GM23338 (cell line): ENCODE measurements at regions not wholly inside any gene's neighbourhood (a gene's known extent, or its start where the extent isn't known, plus 50 kb on each side); places are given as distances from the start of the nearest gene placed in this dataset.

Experiments
- ATAC-seq: fragments of 200-7000 bp; cut with Tn5 transposase; 3 replicates; pipeline ENCODE4 v1.9.1; 2020
- DNase-seq: peaks from one replicate; pipeline ENCODE4 v3.0.0-alpha.2; 2015; ENCODE audit warnings: low spot score
- H2AFZ ChIP-seq: fragments of 200-600 bp; sonication (generic); 2 replicates; pipeline ENCODE4 v1.8.0; 2016; ENCODE audit warnings: antibody characterized with exemption, mild to moderate bottlenecking, moderate library complexity
- H3F3A ChIP-seq: fragments of 200-600 bp; sonication (generic); replicated peaks from 2 replicates; pipeline ENCODE4 v1.8.0; 2017; ENCODE audit warnings: antibody characterized with exemption, mixed run types, low read depth
- H3K27ac ChIP-seq: fragments of 200-600 bp; sonication (generic); 2 replicates; pipeline ENCODE4 v1.6.1; 2016; ENCODE audit warnings: low read depth
- H3K27me3 ChIP-seq: fragments of 200-600 bp; sonication (generic); 2 replicates; pipeline ENCODE4 v1.8.0; 2016; ENCODE audit warnings: mild to moderate bottlenecking, mixed run types, moderate library complexity; ENCODE audit not compliant: insufficient read depth
- H3K36me3 ChIP-seq: fragments of 200-600 bp; sonication (generic); 2 replicates; pipeline ENCODE4 v1.8.0; 2016; ENCODE audit warnings: mild to moderate bottlenecking; ENCODE audit not compliant: insufficient read depth
- H3K4me1 ChIP-seq: fragments of 200-600 bp; sonication (generic); 2 replicates; pipeline ENCODE4 v1.8.0; 2016; ENCODE audit warnings: mild to moderate bottlenecking, moderate library complexity; ENCODE audit not compliant: insufficient read depth
- H3K4me2 ChIP-seq: fragments of 200-600 bp; sonication (generic); 2 replicates; pipeline ENCODE4 v1.7.1; 2017; ENCODE audit warnings: mixed run types
- H3K4me3 ChIP-seq: fragments of 200-600 bp; sonication (generic); 2 replicates; pipeline ENCODE4 v1.6.1; 2016; ENCODE audit warnings: mixed run types
- H3K79me2 ChIP-seq: fragments of 200-600 bp; sonication (generic); replicated peaks from 2 replicates; pipeline ENCODE4 v1.8.0; 2017; ENCODE audit warnings: mild to moderate bottlenecking; ENCODE audit not compliant: insufficient read depth
- H3K9me2 ChIP-seq: fragments of 200-600 bp; sonication (generic); 2 replicates; pipeline ENCODE4 v1.8.0; 2017; ENCODE audit not compliant: insufficient read depth
- H4K20me1 ChIP-seq: fragments of 200-600 bp; sonication (generic); replicated peaks from 2 replicates; pipeline ENCODE4 v1.8.0; 2017; ENCODE audit warnings: mild to moderate bottlenecking; ENCODE audit not compliant: insufficient read depth
- H3K27ac Mint-ChIP-seq: 2 replicates; pipeline ENCODE4 v1.8.0; 2020; ENCODE audit warnings: inconsistent platforms, mild to moderate bottlenecking, moderate library complexity, mixed read lengths
- H3K27me3 Mint-ChIP-seq: 3 replicates; pipeline ENCODE4 v1.8.0; 2022; ENCODE audit warnings: low read depth, mild to moderate bottlenecking, moderate library complexity, mixed read lengths, inconsistent platforms; ENCODE audit not compliant: insufficient read depth, poor library complexity
- H3K36me3 Mint-ChIP-seq: 3 replicates; pipeline ENCODE4 v1.8.0; 2021; ENCODE audit warnings: low read depth, mild to moderate bottlenecking, inconsistent platforms, moderate library complexity, mixed read lengths
- H3K4me1 Mint-ChIP-seq: 3 replicates; pipeline ENCODE4 v1.8.0; 2020; ENCODE audit warnings: mild to moderate bottlenecking, inconsistent platforms, mixed read lengths
- H3K4me3 Mint-ChIP-seq: 3 replicates; pipeline ENCODE4 v1.8.0; 2021; ENCODE audit warnings: moderate library complexity, mild to moderate bottlenecking, inconsistent platforms, mixed read lengths
- H3K9me3 Mint-ChIP-seq: 3 replicates; pipeline ENCODE4 v1.8.0; 2020; ENCODE audit warnings: moderate library complexity, mild to moderate bottlenecking, inconsistent platforms, mixed read lengths
- CTCF ChIP-seq, 2 experiments: fragments of 200-600 bp in 1 of 2; sonication (generic) in 1 of 2; conservative IDR thresholded peaks; 2 replicates each; pipeline versions ENCODE4 v1.5.1 to v1.6.1; 2016 to 2017; ENCODE audit warnings: antibody characterized with exemption in 2 of 2, low read depth in 2 of 2, mild to moderate bottlenecking in 2 of 2, moderate library complexity in 1 of 2
- ETS1 ChIP-seq: IDR thresholded peaks from 2 replicates; pipeline ENCODE4 v1.6.1; 2016; ENCODE audit warnings: antibody characterized with exemption
- EZH2phosphoT487 ChIP-seq: fragments of 200-600 bp; sonication (generic); IDR thresholded peaks from one replicate; pipeline ENCODE4 v1.8.1; 2018; ENCODE audit warnings: antibody characterized with exemption; ENCODE audit not compliant: unreplicated experiment
- JUNB ChIP-seq: IDR thresholded peaks from one replicate; pipeline ENCODE4 v1.6.1; 2016; ENCODE audit warnings: antibody characterized with exemption; ENCODE audit not compliant: unreplicated experiment
- NANOG ChIP-seq: IDR thresholded peaks from 2 replicates; pipeline ENCODE4 v1.6.1; 2016; ENCODE audit warnings: antibody characterized with exemption, borderline replicate concordance
- POLR2AphosphoS5 ChIP-seq: IDR thresholded peaks from 2 replicates; pipeline ENCODE4 v1.6.1; 2016; ENCODE audit warnings: antibody characterized with exemption, low read depth
- REST ChIP-seq: IDR thresholded peaks from one replicate; pipeline ENCODE4 v1.6.1; 2018; ENCODE audit warnings: antibody characterized with exemption; ENCODE audit not compliant: unreplicated experiment
- STAT1 ChIP-seq: IDR thresholded peaks from one replicate; pipeline ENCODE4 v1.6.1; 2016; ENCODE audit warnings: antibody characterized with exemption; ENCODE audit not compliant: unreplicated experiment
- ZNF114 ChIP-seq: fragments of 250-450 bp; sonication (Bioruptor Pico); IDR thresholded peaks from 2 replicates; pipeline ENCODE4 v1.5.0; 2020; ENCODE audit warnings: mild to moderate bottlenecking, moderate library complexity
- ZNF331 ChIP-seq: fragments of 250-450 bp; sonication (Bioruptor Pico); IDR thresholded peaks from 2 replicates; pipeline ENCODE4 v1.5.0; 2020; ENCODE audit warnings: low read depth, mild to moderate bottlenecking, moderate library complexity

- no peak for TF ChIP-seq ZNF114 (CRISPR knock-in tag)
- no peak for TF ChIP-seq EZH2phosphoT487
- TF ChIP-seq POLR2AphosphoS5, result no peak
- TF ChIP-seq ZNF331 (CRISPR knock-in tag), result no peak
- no peak for TF ChIP-seq NANOG
- TF ChIP-seq STAT1, result no peak
- no peak for TF ChIP-seq JUNB
Observed at GRCh38 chr18:78549971-78550370, 429.6 kb upstream of the SALL3 start (continued).

GRCh38 chr18:78554944-78555608 is 424.5 kb upstream of the SALL3 start:
- TF ChIP-seq CTCF (conservative IDR thresholded peaks at IDR 0.05; ENCODE audit: low read depth in 2 of 2) (no peak), ETS1 (no peak), REST (no peak)
- H3K9me3 Mint-ChIP-seq, result peaks cover 92% of the 10 kb centered on the region

More at GRCh38 chr18:78554944-78555608, 424.5 kb upstream of the SALL3 start:
- Histone ChIP-seq H2AFZ (no peak overlapping the region), H4K20me1 (no peaks in the 10 kb centered on the region), H3K36me3 (0 out of 2 replicates have a peak, but pooled peaks cover 4% of the 10 kb centered on the region), H3F3A (no peaks in the 10 kb centered on the region), H3K4me1 (no peaks in the 10 kb centered on the region), H3K27ac (no peak overlapping the region), H3K9me2 (no peaks in the 10 kb centered on the region), H3K27me3 (no peaks in the 10 kb centered on the region), H3K4me2 (no peak overlapping the region), H3K4me3 (no peak overlapping the region), H3K79me2 (no peaks in the 10 kb centered on the region)
- H3K4me3 Mint-ChIP-seq, result no peak overlapping the region
- DNase-seq, result no peak
- no peak overlapping the region for H3K27ac Mint-ChIP-seq
- peaks cover 41% of the 10 kb centered on the region for H3K36me3 Mint-ChIP-seq
- ATAC-seq, result no peak
- H3K4me1 Mint-ChIP-seq, result no peaks in the 10 kb centered on the region
- H3K27me3 Mint-ChIP-seq, result peaks cover 3% of the 10 kb centered on the region
